Loucy (cell line): ENCODE measurements at regions not wholly inside any gene's neighbourhood (a gene's known extent, or its start where the extent isn't known, plus 50 kb on each side); places are given as distances from the start of the nearest gene placed in this dataset.

Experiments used
- H2AFZ ChIP-seq: fragments of 200-600 bp; sonication (generic); 2 replicates; pipeline ENCODE4 v1.6.0; 2016; ENCODE audit warnings: antibody characterized with exemption, mild to moderate bottlenecking, low read length, moderate library complexity
- H3F3A ChIP-seq: fragments of 200-600 bp; 2 replicates; pipeline ENCODE4 v1.6.0; 2016; ENCODE audit warnings: antibody characterized with exemption, low read depth, mild to moderate bottlenecking
- H3K27me3 ChIP-seq: fragments of 200-600 bp; sonication (generic); 2 replicates; pipeline ENCODE4 v1.6.1; 2014; ENCODE audit warnings: low read length, mild to moderate bottlenecking; ENCODE audit not compliant: insufficient read depth, poor library complexity, severe bottlenecking
- H3K36me3 ChIP-seq: fragments of 200-600 bp; sonication (generic); 2 replicates; pipeline ENCODE4 v1.6.1; 2016; ENCODE audit warnings: low read length; ENCODE audit not compliant: insufficient read depth
- H3K4me1 ChIP-seq: fragments of 200-600 bp; sonication (generic); 2 replicates; pipeline ENCODE4 v1.5.1; 2014; ENCODE audit warnings: low read length, mild to moderate bottlenecking; ENCODE audit not compliant: insufficient read depth, poor library complexity, severe bottlenecking
- H3K4me2 ChIP-seq: fragments of 200-600 bp; sonication (generic); 2 replicates; pipeline ENCODE4 v1.6.0; 2014; ENCODE audit warnings: antibody characterized with exemption, low read length, low read depth, mild to moderate bottlenecking; ENCODE audit not compliant: poor library complexity, severe bottlenecking
- H3K4me3 ChIP-seq: fragments of 200-600 bp; sonication (generic); 2 replicates; pipeline ENCODE4 v1.5.1; 2014; ENCODE audit warnings: low read length, mild to moderate bottlenecking, mixed read lengths; ENCODE audit not compliant: poor library complexity, severe bottlenecking
- H3K79me2 ChIP-seq: fragments of 200-600 bp; sonication (generic); 2 replicates; pipeline ENCODE4 v1.6.1; 2014; ENCODE audit warnings: low read length; ENCODE audit not compliant: insufficient read depth
- H3K9ac ChIP-seq: fragments of 200-600 bp; sonication (generic); 2 replicates; pipeline ENCODE4 v1.6.0; 2014; ENCODE audit warnings: mild to moderate bottlenecking, low read depth, low read length, moderate library complexity; ENCODE audit not compliant: poor library complexity, severe bottlenecking
- H3K9me2 ChIP-seq: fragments of 200-600 bp; sonication (generic); replicated peaks from 2 replicates; pipeline ENCODE4 v1.6.1; 2016; ENCODE audit warnings: low read depth, low read length, mixed read lengths
- H3K9me3 ChIP-seq: fragments of 200-600 bp; sonication (generic); 2 replicates; pipeline ENCODE4 v1.6.1; 2014; ENCODE audit warnings: mild to moderate bottlenecking, antibody characterized with exemption, low read length, low read depth; ENCODE audit not compliant: insufficient read depth
- H4K20me1 ChIP-seq: fragments of 200-600 bp; sonication (generic); 2 replicates; pipeline ENCODE4 v1.6.0; 2014; ENCODE audit warnings: antibody characterized with exemption, low read length, mild to moderate bottlenecking; ENCODE audit not compliant: insufficient read depth, poor library complexity, severe bottlenecking
- CTCF ChIP-seq: fragments of 200-600 bp; sonication (generic); conservative IDR thresholded peaks from 2 replicates; pipeline ENCODE4 v1.5.1; 2014; ENCODE audit warnings: mild to moderate bottlenecking, antibody characterized with exemption, low read length
- EZH2phosphoT487 ChIP-seq: fragments of 200-600 bp; IDR thresholded peaks from 2 replicates; pipeline ENCODE4 v1.6.1; 2018; ENCODE audit warnings: antibody characterized with exemption, mild to moderate bottlenecking, moderate library complexity, borderline replicate concordance

GRCh38 chr14:84523746-84524145, 1006.2 kb upstream of the FLRT2 start:
- no peak overlapping the region for H2AFZ ChIP-seq

DNA sequence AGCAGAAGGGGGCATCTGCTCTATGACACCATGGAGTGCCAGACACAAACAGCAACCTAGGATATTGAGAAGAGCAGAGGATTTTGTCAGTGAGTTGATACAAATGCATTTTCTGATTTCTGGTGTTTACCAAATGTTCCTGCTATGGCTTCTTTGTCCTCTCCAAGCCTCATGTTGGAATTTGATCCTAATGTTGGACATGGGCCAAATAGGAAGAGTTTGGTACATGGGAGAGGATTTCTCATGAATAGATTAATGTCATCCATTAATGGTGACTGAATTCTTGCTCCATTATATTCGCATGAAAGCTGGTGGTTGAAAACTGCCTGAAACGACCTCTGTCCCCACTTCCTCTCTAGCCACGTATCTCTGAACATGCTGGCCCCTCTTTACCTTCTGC, 1002.2 kb upstream of the FLRT2 start:
- H2AFZ ChIP-seq = no peak overlapping the region
- no peaks in the 10 kb centered on the region for H3K9me3 ChIP-seq
- no peaks in the 10 kb centered on the region for H3K36me3 ChIP-seq
- H3F3A ChIP-seq = no peaks in the 10 kb centered on the region
- no peaks in the 10 kb centered on the region for H3K27me3 ChIP-seq
- H3K79me2 ChIP-seq = no peaks in the 10 kb centered on the region
- H3K4me1 ChIP-seq = no peaks in the 10 kb centered on the region
- H3K9ac ChIP-seq = no peak overlapping the region
- H3K4me3 ChIP-seq = no peak overlapping the region
- no peaks in the 10 kb centered on the region for H4K20me1 ChIP-seq
- no peak overlapping the region for H3K4me2 ChIP-seq
- no peaks in the 10 kb centered on the region for H3K9me2 ChIP-seq
- TF ChIP-seq EZH2phosphoT487 (no peak), CTCF (no peak)

More at GRCh38 chr14:84523746-84524145, 1006.2 kb upstream of the FLRT2 start:
- no peaks in the 10 kb centered on the region for H3K4me1 ChIP-seq
- no peak overlapping the region for H3K4me3 ChIP-seq
- no peaks in the 10 kb centered on the region for H3K36me3 ChIP-seq
- H3K9me3 ChIP-seq = no peaks in the 10 kb centered on the region
- H3K9me2 ChIP-seq = no peaks in the 10 kb centered on the region
- no peaks in the 10 kb centered on the region for H3F3A ChIP-seq
- no peak overlapping the region for H3K9ac ChIP-seq
- H3K4me2 ChIP-seq = no peak overlapping the region
- TF ChIP-seq CTCF (no peak), EZH2phosphoT487 (no peak)
- no peaks in the 10 kb centered on the region for H4K20me1 ChIP-seq
- no peaks in the 10 kb centered on the region for H3K79me2 ChIP-seq
- no peaks in the 10 kb centered on the region for H3K27me3 ChIP-seq

- H3K27me3 ChIP-seq = no peaks in the 10 kb centered on the region
- TF ChIP-seq CTCF = no peak
- TF ChIP-seq EZH2phosphoT487 = no peak
- no peak overlapping the region for H3K4me2 ChIP-seq
- no peaks in the 10 kb centered on the region for H3K79me2 ChIP-seq
- no peaks in the 10 kb centered on the region for H3F3A ChIP-seq
- H3K9me3 ChIP-seq = no peaks in the 10 kb centered on the region
- no peaks in the 10 kb centered on the region for H3K36me3 ChIP-seq
- H3K4me3 ChIP-seq = no peak overlapping the region
- H4K20me1 ChIP-seq = no peaks in the 10 kb centered on the region
- no peak overlapping the region for H3K9ac ChIP-seq
- H2AFZ ChIP-seq = no peak overlapping the region
- no peaks in the 10 kb centered on the region for H3K9me2 ChIP-seq
- no peaks in the 10 kb centered on the region for H3K4me1 ChIP-seq
Observed at GRCh38 chr14:84532016-84532415, 997.9 kb upstream of the FLRT2 start.
